ENCODE measurements at regions not wholly inside any gene's neighbourhood (a gene's known extent, or its start where the extent isn't known, plus 50 kb on each side); places are given as distances from the start of the nearest gene placed in this dataset.

DNA sequence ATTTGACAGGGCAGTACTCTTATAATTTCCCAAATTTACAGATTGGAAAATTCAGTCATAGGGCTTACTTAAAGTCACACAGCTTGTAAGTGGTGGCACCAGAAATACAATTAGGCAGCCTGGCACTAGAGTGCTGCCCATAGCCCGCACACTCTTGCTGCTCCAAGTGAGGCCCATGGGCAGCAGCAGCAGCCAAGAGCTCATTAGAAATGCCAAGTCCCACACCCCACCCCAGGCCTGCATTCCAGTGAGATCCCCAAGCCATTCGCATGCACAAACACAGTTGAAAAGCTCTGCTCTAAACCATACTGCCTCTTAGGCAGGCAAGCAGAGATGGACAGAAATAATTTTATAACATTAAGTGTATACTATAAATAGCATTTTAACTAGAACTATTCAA lies 379.3 kb upstream of the PKDCC start:
- TF ChIP-seq, protein P1, sequence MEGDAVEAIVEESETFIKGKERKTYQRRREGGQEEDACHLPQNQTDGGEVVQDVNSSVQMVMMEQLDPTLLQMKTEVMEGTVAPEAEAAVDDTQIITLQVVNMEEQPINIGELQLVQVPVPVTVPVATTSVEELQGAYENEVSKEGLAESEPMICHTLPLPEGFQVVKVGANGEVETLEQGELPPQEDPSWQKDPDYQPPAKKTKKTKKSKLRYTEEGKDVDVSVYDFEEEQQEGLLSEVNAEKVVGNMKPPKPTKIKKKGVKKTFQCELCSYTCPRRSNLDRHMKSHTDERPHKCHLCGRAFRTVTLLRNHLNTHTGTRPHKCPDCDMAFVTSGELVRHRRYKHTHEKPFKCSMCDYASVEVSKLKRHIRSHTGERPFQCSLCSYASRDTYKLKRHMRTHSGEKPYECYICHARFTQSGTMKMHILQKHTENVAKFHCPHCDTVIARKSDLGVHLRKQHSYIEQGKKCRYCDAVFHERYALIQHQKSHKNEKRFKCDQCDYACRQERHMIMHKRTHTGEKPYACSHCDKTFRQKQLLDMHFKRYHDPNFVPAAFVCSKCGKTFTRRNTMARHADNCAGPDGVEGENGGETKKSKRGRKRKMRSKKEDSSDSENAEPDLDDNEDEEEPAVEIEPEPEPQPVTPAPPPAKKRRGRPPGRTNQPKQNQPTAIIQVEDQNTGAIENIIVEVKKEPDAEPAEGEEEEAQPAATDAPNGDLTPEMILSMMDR (conservative IDR thresholded peaks at IDR 0.05 in 1 of 2, IDR thresholded peaks at IDR 0.05 in 1 of 2; ENCODE audit: low read depth in 1 of 2, low read length in 2 of 2), result no peak
- no peak for TF ChIP-seq EZH2 (IDR thresholded peaks at IDR 0.05; ENCODE audit: low read length, missing control alignments)

Measured in fibroblast of lung (primary cell).